ENCODE measurements at regions not wholly inside any gene's neighbourhood (a gene's known extent, or its start where the extent isn't known, plus 50 kb on each side); places are given as distances from the start of the nearest gene placed in this dataset.

DNA sequence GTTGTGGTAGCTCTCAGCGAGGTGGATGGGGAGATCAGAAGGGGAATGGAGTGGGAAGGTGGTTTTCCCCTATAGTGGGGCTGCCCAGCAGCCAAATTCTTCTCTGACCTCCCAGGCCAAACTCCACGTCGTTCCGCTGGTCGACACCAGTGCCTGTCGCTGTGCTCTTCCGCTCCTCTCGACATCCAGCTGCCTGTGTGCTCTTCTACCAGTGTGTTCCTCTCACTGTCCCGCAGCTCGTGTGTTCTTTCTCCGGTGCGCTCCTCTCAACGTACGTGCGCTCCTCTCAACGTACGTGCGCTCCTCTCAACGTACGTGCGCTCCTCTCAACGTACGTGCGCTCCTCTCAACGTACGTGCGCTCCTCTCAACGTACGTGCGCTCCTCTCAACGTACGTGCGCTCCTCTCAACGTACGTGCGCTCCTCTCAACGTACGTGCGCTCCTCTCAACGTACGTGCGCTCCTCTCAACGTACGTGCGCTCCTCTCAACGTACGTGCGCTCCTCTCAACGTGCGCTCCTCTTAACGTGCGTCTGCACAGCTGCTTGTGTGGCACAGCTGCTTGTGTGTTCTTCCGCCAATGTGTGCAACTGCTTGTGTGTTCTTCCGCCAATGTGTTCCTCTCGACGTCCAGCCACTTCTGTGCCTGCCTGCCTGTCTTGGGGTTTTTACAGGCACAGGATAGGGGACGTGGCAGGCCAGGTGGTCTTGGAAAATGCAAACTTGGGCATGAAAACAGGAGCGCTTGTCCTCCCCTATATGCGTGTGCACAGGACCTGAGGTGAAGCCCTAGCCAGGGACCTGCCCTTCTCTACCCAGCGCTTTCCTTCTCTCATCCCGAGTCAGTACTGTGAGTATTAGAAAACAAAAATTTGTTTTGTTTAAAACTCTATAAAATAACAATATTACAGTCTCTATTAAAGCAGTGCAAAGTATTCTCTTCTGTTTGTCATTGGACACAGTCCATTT is 991.1 kb downstream of the GBE1 start:
- TF ChIP-seq, protein P1, sequence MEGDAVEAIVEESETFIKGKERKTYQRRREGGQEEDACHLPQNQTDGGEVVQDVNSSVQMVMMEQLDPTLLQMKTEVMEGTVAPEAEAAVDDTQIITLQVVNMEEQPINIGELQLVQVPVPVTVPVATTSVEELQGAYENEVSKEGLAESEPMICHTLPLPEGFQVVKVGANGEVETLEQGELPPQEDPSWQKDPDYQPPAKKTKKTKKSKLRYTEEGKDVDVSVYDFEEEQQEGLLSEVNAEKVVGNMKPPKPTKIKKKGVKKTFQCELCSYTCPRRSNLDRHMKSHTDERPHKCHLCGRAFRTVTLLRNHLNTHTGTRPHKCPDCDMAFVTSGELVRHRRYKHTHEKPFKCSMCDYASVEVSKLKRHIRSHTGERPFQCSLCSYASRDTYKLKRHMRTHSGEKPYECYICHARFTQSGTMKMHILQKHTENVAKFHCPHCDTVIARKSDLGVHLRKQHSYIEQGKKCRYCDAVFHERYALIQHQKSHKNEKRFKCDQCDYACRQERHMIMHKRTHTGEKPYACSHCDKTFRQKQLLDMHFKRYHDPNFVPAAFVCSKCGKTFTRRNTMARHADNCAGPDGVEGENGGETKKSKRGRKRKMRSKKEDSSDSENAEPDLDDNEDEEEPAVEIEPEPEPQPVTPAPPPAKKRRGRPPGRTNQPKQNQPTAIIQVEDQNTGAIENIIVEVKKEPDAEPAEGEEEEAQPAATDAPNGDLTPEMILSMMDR (IDR thresholded peaks at IDR 0.05; ENCODE audit: control insufficient read depth, insufficient read depth, low read depth, low read length, missing control alignments): no peak
- DNase-seq (ENCODE audit: low read depth): no peak
- H3K4me3 ChIP-seq (ENCODE audit: control insufficient read depth, low read depth, low read length): no peak overlapping the region

DNA sequence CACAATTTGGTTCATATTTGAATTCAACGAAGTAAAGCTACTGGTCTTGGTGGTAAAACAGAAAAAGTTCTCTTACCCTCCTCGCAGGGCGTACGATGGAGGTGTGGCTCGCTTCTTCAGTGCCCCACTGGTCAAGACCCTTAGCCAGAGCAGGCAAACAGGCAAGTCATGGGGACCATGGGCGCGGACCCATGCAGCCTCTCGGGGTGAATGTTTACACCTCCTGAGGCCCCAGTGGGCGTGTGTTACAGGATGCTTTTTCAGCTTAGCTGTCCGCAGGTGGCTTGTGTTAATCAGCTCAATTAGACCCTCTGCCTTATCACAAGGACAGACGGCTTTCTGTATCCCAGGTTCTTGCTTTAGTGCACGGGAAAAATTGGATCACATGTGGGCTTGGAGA is 991.8 kb downstream of the GBE1 start:
- TF ChIP-seq, protein P1 (IDR thresholded peaks at IDR 0.05; ENCODE audit: control insufficient read depth, insufficient read depth, low read depth, low read length, missing control alignments): no peak
- DNase-seq (ENCODE audit: low read depth): no peak
- no peak overlapping the region for H3K4me3 ChIP-seq (ENCODE audit: control insufficient read depth, low read depth, low read length)

DNA sequence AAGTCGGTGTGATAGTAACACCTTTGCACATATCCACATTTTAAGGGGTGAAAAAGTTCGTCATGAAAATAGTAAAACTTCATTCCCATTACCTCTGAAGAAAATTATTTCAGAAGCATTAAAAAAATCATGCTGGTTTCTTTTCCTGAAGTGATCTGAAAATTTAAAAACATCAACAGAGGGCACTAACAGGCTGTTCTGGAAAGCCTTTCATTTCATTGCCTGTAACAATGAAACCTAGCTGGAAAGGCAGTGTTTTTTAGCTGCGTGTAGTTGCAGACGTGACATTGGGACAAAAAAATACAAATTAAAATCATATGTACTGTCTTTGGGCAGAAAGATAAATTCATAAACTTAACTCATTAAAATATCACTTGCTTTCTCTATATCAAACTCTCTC is 993.8 kb downstream of the GBE1 start:
- DNase-seq (ENCODE audit: low read depth): no peak
- TF ChIP-seq, protein P1 (IDR thresholded peaks at IDR 0.05; ENCODE audit: control insufficient read depth, insufficient read depth, low read depth, low read length, missing control alignments): no peak
- no peak overlapping the region for H3K4me3 ChIP-seq (ENCODE audit: control insufficient read depth, low read depth, low read length)

DNA sequence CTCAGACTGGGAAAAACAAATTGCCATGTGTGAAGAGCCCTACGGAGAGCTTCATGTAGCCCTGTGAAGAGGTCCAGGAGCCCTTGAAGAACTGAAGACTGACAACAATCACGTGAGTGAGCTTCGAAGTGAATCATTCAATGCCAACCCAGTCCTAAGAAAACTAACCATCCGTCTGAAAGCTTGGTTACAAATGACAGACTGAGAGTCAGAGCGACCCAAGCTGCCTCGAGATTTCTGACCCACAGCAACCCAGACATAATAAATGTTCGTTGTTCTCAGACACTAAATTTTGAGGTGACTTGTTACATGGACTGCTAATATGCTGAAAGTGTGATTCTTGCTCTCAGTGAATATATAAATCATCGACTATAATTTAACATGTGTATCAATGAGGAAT is 987.2 kb upstream of the ROBO1 start:
- DNase-seq (ENCODE audit: low read depth): no peak
- TF ChIP-seq, protein P1 (IDR thresholded peaks at IDR 0.05; ENCODE audit: control insufficient read depth, insufficient read depth, low read depth, low read length, missing control alignments): no peak
- H3K4me3 ChIP-seq (ENCODE audit: control insufficient read depth, low read depth, low read length): no peak overlapping the region

DNA sequence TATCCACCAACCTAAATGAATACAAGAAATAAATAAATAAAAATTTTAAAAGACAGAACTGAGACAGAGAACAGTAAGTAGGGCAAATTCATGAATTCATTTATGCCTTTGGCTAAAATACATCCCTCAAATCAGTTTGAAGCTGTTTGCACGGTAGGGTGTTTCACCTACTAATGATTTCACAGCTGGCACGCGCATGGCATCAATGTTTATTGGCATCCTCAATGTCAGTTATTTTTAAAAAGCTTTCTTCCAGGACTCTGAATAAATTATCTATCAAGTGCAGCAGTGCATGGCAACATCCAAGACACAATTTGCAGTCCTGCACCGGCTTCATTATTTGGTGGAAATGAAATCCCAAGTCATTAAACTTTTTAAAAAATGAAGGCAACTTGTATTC is 985.2 kb upstream of the ROBO1 start:
- no peak for DNase-seq (ENCODE audit: low read depth)
- H3K4me3 ChIP-seq (ENCODE audit: control insufficient read depth, low read depth, low read length): no peak overlapping the region
- TF ChIP-seq, protein P1 (IDR thresholded peaks at IDR 0.05; ENCODE audit: control insufficient read depth, insufficient read depth, low read depth, low read length, missing control alignments): no peak

DNA sequence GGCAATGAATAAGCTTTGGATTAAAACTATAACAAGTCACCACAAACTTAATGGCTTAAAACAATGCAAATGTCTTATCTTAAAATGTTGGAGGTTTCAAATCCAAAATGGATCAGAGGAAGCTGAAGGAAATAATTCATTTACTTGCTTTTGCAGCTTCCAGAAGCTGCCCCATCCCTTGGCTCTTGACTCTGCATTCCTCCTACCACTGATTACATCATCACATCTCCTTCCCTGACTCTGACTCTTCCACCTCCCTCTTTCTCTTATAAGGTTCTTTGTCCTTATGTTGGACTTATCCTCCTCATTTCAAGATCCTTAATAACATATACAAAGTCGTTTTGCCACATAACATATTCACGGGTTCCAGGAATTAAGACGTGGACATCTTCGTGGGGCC is 982.8 kb upstream of the ROBO1 start:
- TF ChIP-seq, protein P1 (IDR thresholded peaks at IDR 0.05; ENCODE audit: control insufficient read depth, insufficient read depth, low read depth, low read length, missing control alignments): no peak
- no peak overlapping the region for H3K4me3 ChIP-seq (ENCODE audit: control insufficient read depth, low read depth, low read length)
- DNase-seq (ENCODE audit: low read depth): no peak
